ENCODE measurements at regions not wholly inside any gene's neighbourhood (a gene's known extent, or its start where the extent isn't known, plus 50 kb on each side); places are given as distances from the start of the nearest gene placed in this dataset.

GRCh38 chr20:1825507-1825906, 69.7 kb upstream of the SIRPA start:
- DNase-seq, result no peak

GRCh38 chr20:1824834-1825233, 70.4 kb upstream of the SIRPA start:
- DNase-seq, result no peak

- no peak for DNase-seq
These were observed 71.0 kb upstream of the SIRPA start for GRCh38 chr20:1824181-1824580.

- DNase-seq, result no peak
These were observed 71.8 kb upstream of the SIRPA start for GRCh38 chr20:1823450-1823844.

- no peak for DNase-seq
These were observed 72.4 kb upstream of the SIRPA start for GRCh38 chr20:1822564-1823449.

- no peak for DNase-seq
These were observed 74.8 kb upstream of the SIRPA start for GRCh38 chr20:1820138-1821079.

- DNase-seq, result no peak
These were observed 75.7 kb upstream of the SIRPA start for GRCh38 chr20:1819311-1820137.

GRCh38 chr20:1818895-1819294, 76.3 kb upstream of the SIRPA start:
- DNase-seq, result no peak

- DNase-seq, result no peak
These were observed 76.9 kb upstream of the SIRPA start for GRCh38 chr20:1818247-1818840.

GRCh38 chr20:1817577-1818211, 77.5 kb upstream of the SIRPA start:
- no peak for DNase-seq

GRCh38 chr20:1816384-1817381, 78.5 kb upstream of the SIRPA start:
- no peak for DNase-seq

GRCh38 chr20:1815502-1816085, 79.6 kb upstream of the SIRPA start:
- DNase-seq, result peak in 1 of 2 donors; percentile 0

- peak in 1 of 2 donors; percentile 1 for DNase-seq
These were observed 80.3 kb upstream of the SIRPA start for GRCh38 chr20:1814861-1815260.

GRCh38 chr20:1813674-1814635, 81.3 kb upstream of the SIRPA start:
- no peak for DNase-seq

GRCh38 chr20:1813101-1813529, 82.1 kb upstream of the SIRPA start:
- no peak for DNase-seq

GRCh38 chr20:1811621-1812498, 83.3 kb upstream of the SIRPA start:
- DNase-seq, result no peak

GRCh38 chr20:1810926-1811620, 84.1 kb upstream of the SIRPA start:
- DNase-seq, result no peak
